ENCODE measurements at regions not wholly inside any gene's neighbourhood (a gene's known extent, or its start where the extent isn't known, plus 50 kb on each side); places are given as distances from the start of the nearest gene placed in this dataset.
"Not testable (repeated sequence)": the region's sequence is repeated elsewhere in the genome, so short reads cannot be mapped to it uniquely, and the experiment has no call there.

DNA sequence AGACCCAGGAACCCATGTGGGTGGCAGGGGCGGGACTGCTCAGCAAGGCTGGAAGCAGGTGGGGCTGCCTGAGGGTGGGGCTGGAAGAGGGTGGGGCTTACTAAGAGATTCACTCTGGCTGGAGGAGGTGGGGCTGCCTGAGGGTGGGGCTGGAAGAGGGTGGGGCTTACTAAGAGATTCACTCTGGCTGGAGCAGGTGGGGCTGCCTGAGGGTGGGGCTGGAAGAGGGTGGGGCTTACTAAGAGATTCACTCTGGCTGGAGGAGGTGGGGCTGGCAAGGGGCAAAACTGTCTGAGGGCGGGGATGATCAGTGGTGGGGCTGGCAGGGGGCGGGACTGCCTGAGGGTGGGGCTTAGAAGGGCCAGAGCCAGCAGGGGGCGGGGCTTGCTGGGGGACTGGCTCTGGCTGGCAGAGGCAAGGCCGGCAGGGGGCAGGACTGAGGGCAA lies 212.8 kb upstream of the LRRC61 start:
- TF ChIP-seq, protein P1, sequence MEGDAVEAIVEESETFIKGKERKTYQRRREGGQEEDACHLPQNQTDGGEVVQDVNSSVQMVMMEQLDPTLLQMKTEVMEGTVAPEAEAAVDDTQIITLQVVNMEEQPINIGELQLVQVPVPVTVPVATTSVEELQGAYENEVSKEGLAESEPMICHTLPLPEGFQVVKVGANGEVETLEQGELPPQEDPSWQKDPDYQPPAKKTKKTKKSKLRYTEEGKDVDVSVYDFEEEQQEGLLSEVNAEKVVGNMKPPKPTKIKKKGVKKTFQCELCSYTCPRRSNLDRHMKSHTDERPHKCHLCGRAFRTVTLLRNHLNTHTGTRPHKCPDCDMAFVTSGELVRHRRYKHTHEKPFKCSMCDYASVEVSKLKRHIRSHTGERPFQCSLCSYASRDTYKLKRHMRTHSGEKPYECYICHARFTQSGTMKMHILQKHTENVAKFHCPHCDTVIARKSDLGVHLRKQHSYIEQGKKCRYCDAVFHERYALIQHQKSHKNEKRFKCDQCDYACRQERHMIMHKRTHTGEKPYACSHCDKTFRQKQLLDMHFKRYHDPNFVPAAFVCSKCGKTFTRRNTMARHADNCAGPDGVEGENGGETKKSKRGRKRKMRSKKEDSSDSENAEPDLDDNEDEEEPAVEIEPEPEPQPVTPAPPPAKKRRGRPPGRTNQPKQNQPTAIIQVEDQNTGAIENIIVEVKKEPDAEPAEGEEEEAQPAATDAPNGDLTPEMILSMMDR (conservative IDR thresholded peaks at IDR 0.05) = not testable (repeated sequence)
- not testable (repeated sequence) for TF ChIP-seq ZFX (IDR thresholded peaks at IDR 0.05)
